Activated naive CD4-positive, alpha-beta T cell treated with anti-CD3 and anti-CD28 coated beads for 36 hours (primary cell): ENCODE measurements at regions not wholly inside any gene's neighbourhood (a gene's known extent, or its start where the extent isn't known, plus 50 kb on each side); places are given as distances from the start of the nearest gene placed in this dataset.
"Not testable (repeated sequence)": the region's sequence is repeated elsewhere in the genome, so short reads cannot be mapped to it uniquely, and the experiment has no call there.

ENCODE experiments used
- CTCF ChIA-PET: fragments of 350-600 bp; sonication (Branson Sonifier 250); formaldehyde crosslinking; loops from one replicate; lab custom pipeline; 2021; ENCODE audit warnings: antibody characterized with exemption; lab: Charles Lee
- DNase-seq: peaks from one replicate; pipeline ENCODE4 v3.0.0-alpha.2; 2020
- H3K27ac Mint-ChIP-seq: one replicate; pipeline ENCODE4 v1.8.0; 2021; ENCODE audit warnings: mild to moderate bottlenecking, mixed read lengths
- H3K27me3 Mint-ChIP-seq: one replicate; pipeline ENCODE4 v1.8.0; 2021; ENCODE audit warnings: low read depth, mixed read lengths
- H3K36me3 Mint-ChIP-seq: one replicate; pipeline ENCODE4 v1.8.0; 2021; ENCODE audit warnings: low read depth, mixed read lengths
- H3K4me1 Mint-ChIP-seq: one replicate; pipeline ENCODE4 v1.8.0; 2021; ENCODE audit warnings: low read depth, mixed read lengths
- H3K4me3 Mint-ChIP-seq: one replicate; pipeline ENCODE4 v1.8.0; 2021; ENCODE audit warnings: mild to moderate bottlenecking, moderate library complexity, mixed read lengths
- H3K9me3 Mint-ChIP-seq: one replicate; pipeline ENCODE4 v1.8.0; 2021; ENCODE audit warnings: mixed read lengths
- intact Hi-C: fragments of 100-400 bp; cut with micrococcal nuclease; formaldehyde crosslinking; loops from one replicate; pipeline ENCODE4 v1.15.1; 2023

DNA sequence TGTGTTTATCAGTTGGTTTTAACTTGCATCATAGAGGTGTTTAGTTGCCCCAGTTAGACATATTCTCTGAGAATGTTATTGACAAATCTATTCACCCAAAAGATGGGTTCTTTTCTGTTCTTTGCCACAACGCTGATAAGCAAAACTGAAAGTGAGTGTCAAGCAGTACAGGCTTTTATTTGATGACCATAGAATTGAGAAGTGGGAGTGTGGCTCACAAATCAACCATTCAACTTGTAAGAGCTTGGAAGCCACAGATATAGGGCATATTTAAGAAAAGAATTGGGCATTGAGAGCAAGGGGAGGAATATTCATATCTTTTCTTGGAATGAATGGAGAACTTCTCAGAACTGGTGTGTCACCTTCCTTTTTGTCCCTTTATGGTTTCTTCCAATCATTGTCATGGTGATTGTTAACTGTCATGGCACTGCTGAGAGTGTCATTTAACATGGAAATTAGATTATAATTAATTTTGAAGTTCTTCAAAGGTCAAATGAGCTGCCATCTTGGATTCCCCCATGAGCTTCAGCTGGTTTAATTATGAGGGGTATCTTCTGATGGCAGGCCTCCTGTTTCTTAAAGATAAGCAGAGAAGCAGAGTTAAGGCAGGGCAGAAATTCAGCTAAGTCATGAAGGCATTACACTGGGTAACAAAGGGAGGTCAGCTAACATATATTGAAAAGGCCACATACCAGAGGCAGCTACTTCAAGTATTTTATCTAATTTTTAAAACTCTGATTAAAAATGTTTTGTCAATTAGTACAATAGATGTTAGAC is 254.0 kb upstream of the HTR1E start:
- Mint-ChIP-seq H3K4me1 (no peaks in the 10 kb centered on the region), H3K9me3 (peaks cover 1% of the 10 kb centered on the region), H3K4me3 (no peak overlapping the region), H3K36me3 (no peaks in the 10 kb centered on the region), H3K27me3 (no peaks in the 10 kb centered on the region), H3K27ac (no peak overlapping the region)
- no peak for DNase-seq
- intact Hi-C loops, result no loop called here
- CTCF ChIA-PET, result no interaction called here

GRCh38 chr6:86682297-86682696 is 255.0 kb upstream of the HTR1E start:
- Mint-ChIP-seq H3K4me3 (no peak overlapping the region), H3K4me1 (no peaks in the 10 kb centered on the region), H3K27me3 (no peaks in the 10 kb centered on the region), H3K9me3 (peaks cover 1% of the 10 kb centered on the region), H3K36me3 (no peaks in the 10 kb centered on the region), H3K27ac (no peak overlapping the region)
- intact Hi-C loops, result no loop called here
- DNase-seq, result no peak
- CTCF ChIA-PET, result no interaction called here

- intact Hi-C loops, result not testable (repeated sequence)
Measured at GRCh38 chr6:86681140-86681539, 256.2 kb upstream of the HTR1E start.

DNA sequence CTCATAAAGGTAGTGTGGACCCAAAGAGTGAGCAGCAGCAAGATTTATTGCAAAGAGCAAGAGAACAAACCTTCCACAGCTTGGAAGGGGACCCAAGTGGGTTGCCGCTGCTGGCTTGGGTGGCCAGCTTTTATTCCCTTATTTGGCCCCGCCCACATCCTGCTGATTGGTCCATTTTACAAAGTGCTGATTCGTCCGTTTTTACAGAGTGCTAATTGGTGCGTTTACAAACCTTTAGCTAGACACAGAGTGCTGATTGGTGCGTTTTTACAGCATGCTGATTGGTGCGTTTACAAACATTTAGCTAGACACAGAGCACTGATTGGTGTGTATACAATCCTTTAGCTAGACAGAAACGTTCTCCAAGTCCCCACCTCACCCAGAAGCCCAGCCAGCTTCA is 265.2 kb upstream of the HTR1E start:
- H3K4me3 Mint-ChIP-seq, CTCF ChIA-PET, H3K27ac Mint-ChIP-seq, DNase-seq, H3K9me3 Mint-ChIP-seq, H3K36me3 Mint-ChIP-seq, H3K27me3 Mint-ChIP-seq, H3K4me1 Mint-ChIP-seq, intact Hi-C loops: not testable (repeated sequence)

More at GRCh38 chr6:86681140-86681539, 256.2 kb upstream of the HTR1E start:
- DNase-seq, CTCF ChIA-PET, H3K36me3 Mint-ChIP-seq, H3K4me3 Mint-ChIP-seq, H3K9me3 Mint-ChIP-seq, H3K4me1 Mint-ChIP-seq, H3K27me3 Mint-ChIP-seq, H3K27ac Mint-ChIP-seq: not testable (repeated sequence)

- CTCF ChIA-PET, result no interaction called here
- DNase-seq, result no peak
- Mint-ChIP-seq H3K27ac (no peak overlapping the region), H3K27me3 (no peaks in the 10 kb centered on the region), H3K4me1 (no peaks in the 10 kb centered on the region), H3K9me3 (peaks cover 12% of the 10 kb centered on the region), H3K4me3 (no peak overlapping the region), H3K36me3 (no peaks in the 10 kb centered on the region)
- intact Hi-C loops, result no loop called here
Measured at GRCh38 chr6:86657192-86657591, 280.1 kb upstream of the HTR1E start.

DNA sequence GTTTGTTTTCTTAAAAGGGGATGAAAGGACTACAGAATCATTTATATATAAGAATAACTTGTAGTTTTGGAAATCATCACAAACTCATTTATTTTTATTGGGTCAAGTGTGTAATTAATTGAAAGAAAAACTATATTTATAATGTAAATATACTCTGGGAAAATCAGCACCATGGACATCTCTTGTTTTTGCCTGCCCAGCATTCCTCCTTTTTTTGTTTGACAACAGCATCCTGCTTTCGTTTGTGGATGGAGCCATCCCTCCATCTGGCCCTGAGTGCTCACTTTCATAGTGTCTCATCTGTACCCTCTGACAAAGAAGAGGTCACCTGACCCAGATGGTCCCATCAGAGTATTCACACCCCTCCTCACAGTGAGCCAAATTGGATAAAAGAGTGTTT is 308.2 kb upstream of the HTR1E start:
- no peak for DNase-seq
- intact Hi-C loops, result no loop called here
- H3K4me3 Mint-ChIP-seq, result no peak overlapping the region
- peaks cover 4% of the 10 kb centered on the region for H3K9me3 Mint-ChIP-seq
- CTCF ChIA-PET, result no interaction called here
- H3K36me3 Mint-ChIP-seq, result no peaks in the 10 kb centered on the region
- no peaks in the 10 kb centered on the region for H3K4me1 Mint-ChIP-seq
- no peak overlapping the region for H3K27ac Mint-ChIP-seq
- H3K27me3 Mint-ChIP-seq, result no peaks in the 10 kb centered on the region

- DNase-seq, result no peak
- no peaks in the 10 kb centered on the region for H3K36me3 Mint-ChIP-seq
- no peak overlapping the region for H3K27ac Mint-ChIP-seq
- no peaks in the 10 kb centered on the region for H3K27me3 Mint-ChIP-seq
- CTCF ChIA-PET, result no interaction called here
- peaks cover 18% of the 10 kb centered on the region for H3K9me3 Mint-ChIP-seq
- H3K4me3 Mint-ChIP-seq, result no peak overlapping the region
- no peaks in the 10 kb centered on the region for H3K4me1 Mint-ChIP-seq
- intact Hi-C loops, result no loop called here
Measured at GRCh38 chr6:86619428-86619827, 317.9 kb upstream of the HTR1E start.

- CTCF ChIA-PET, result no interaction called here
- intact Hi-C loops, result no loop called here
- H3K4me3 Mint-ChIP-seq, result no peak overlapping the region
- H3K36me3 Mint-ChIP-seq, result no peaks in the 10 kb centered on the region
- H3K9me3 Mint-ChIP-seq, result peaks cover 2% of the 10 kb centered on the region
- DNase-seq, result no peak
- no peak overlapping the region for H3K27ac Mint-ChIP-seq
- H3K27me3 Mint-ChIP-seq, result no peaks in the 10 kb centered on the region
- H3K4me1 Mint-ChIP-seq, result no peaks in the 10 kb centered on the region
Measured at GRCh38 chr6:86615299-86615698, 322.0 kb upstream of the HTR1E start.

GRCh38 chr6:86609549-86610388 is 327.6 kb upstream of the HTR1E start:
- no peak overlapping the region for H3K27ac Mint-ChIP-seq
- CTCF ChIA-PET, result no interaction called here
- intact Hi-C loops, result no loop called here
- H3K36me3 Mint-ChIP-seq, result no peaks in the 10 kb centered on the region
- peaks cover 4% of the 10 kb centered on the region for H3K9me3 Mint-ChIP-seq
- no peaks in the 10 kb centered on the region for H3K27me3 Mint-ChIP-seq
- H3K4me1 Mint-ChIP-seq, result no peaks in the 10 kb centered on the region
- DNase-seq, result no peak
- H3K4me3 Mint-ChIP-seq, result no peak overlapping the region

DNA sequence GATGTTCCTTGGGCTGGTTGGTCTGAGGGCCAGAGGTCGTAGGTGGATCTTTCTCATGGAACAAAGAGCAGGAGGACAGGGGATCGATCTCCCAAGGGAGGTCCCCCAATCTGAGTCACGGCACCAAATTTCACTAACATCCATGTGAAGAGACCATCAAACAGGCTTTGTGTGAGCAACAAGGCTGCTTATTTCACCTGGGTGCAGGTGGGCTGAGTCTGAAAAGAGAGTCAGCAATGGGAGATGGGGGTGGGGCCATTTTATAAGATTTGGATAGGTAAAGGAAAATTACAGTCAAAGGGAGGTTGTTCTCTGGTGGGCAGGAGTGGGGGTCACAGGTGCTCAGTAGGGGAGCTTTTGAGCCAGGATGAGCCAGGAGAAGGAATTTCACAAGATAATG is 334.0 kb upstream of the HTR1E start:
- H3K9me3 Mint-ChIP-seq, H3K27me3 Mint-ChIP-seq, CTCF ChIA-PET, intact Hi-C loops, DNase-seq, H3K4me3 Mint-ChIP-seq, H3K4me1 Mint-ChIP-seq, H3K27ac Mint-ChIP-seq, H3K36me3 Mint-ChIP-seq: not testable (repeated sequence)

DNA sequence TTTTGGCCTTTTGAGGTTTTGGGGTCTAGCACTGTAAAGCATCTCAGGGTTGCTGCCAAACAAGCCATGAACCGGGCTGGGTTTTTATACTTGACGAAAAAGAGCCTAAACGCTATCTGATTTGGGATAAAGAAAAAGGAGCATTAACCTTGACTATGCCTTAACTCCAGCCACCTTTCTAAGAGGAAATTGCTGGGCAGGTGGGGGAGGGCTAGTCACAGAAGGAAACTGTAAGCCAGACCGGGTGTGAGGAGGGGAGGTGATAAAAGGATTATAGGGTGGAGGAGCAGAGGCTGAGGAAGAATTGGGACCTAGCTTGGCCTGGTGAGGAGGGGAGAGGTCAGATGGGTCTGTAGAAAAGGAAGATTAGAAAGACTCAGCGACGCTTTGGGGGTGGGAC is 335.2 kb upstream of the HTR1E start:
- H3K4me1 Mint-ChIP-seq, intact Hi-C loops, CTCF ChIA-PET: not testable (repeated sequence)

GRCh38 chr6:86598969-86599368 is 338.4 kb upstream of the HTR1E start:
- H3K4me3 Mint-ChIP-seq, H3K4me1 Mint-ChIP-seq, H3K27me3 Mint-ChIP-seq, intact Hi-C loops, CTCF ChIA-PET, H3K9me3 Mint-ChIP-seq, H3K27ac Mint-ChIP-seq, H3K36me3 Mint-ChIP-seq, DNase-seq: not testable (repeated sequence)

More for the DNA sequence above, 335.2 kb upstream of the HTR1E start:
- H3K36me3 Mint-ChIP-seq, H3K27me3 Mint-ChIP-seq, H3K27ac Mint-ChIP-seq, H3K4me3 Mint-ChIP-seq, H3K9me3 Mint-ChIP-seq, DNase-seq: not testable (repeated sequence)

- no peaks in the 10 kb centered on the region for H3K36me3 Mint-ChIP-seq
- peaks cover 1% of the 10 kb centered on the region for H3K9me3 Mint-ChIP-seq
- H3K4me3 Mint-ChIP-seq, result no peak overlapping the region
- no peak overlapping the region for H3K27ac Mint-ChIP-seq
- DNase-seq, result no peak
- CTCF ChIA-PET, result no interaction called here
- intact Hi-C loops, result no loop called here
- H3K4me1 Mint-ChIP-seq, result no peaks in the 10 kb centered on the region
- no peaks in the 10 kb centered on the region for H3K27me3 Mint-ChIP-seq
Measured at GRCh38 chr6:86595641-86596040, 341.7 kb upstream of the HTR1E start.
